ENCODE measurements at regions not wholly inside any gene's neighbourhood (a gene's known extent, or its start where the extent isn't known, plus 50 kb on each side); places are given as distances from the start of the nearest gene placed in this dataset.

DNA sequence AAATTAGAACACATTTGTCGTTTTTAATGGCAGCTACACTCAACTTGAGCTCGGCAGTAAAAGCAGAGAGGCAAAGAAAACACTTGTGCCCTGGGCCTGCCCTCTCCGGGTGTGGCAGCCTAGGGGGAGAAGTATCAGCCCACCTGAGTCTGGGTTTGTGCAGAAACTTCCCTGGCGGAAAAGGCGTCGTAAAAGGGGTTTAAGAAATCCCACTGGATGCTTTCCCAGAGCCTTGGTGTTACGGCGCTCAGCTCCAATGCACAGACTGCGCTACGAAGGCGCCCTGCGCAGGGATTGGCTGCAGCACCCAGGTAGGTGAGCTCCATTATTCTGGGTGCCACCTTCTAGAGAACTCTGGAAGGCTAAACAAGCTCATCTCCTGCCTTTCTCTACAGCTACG lies 461.5 kb upstream of the NR2F2 start:
- H3K4me3 ChIP-seq (ENCODE audit: extremely low read depth in 1 of 4, insufficient read depth in 2 of 4, low read depth in 3 of 4, low read length in 4 of 4) = no peak overlapping the region
- H4K5ac ChIP-seq (ENCODE audit: insufficient read length, low read depth, low read length) = no peak overlapping the region
- H3K27ac ChIP-seq (ENCODE audit: low read depth, low read length) = no peak overlapping the region
- no peaks in the 10 kb centered on the region for H3K27me3 ChIP-seq (replicated peaks in 1 of 4; ENCODE audit: control insufficient read depth in 3 of 4, extremely low read depth in 1 of 4, insufficient read depth in 3 of 4, low read length in 3 of 4)
- no peaks in the 10 kb centered on the region for H3K9me3 ChIP-seq (ENCODE audit: insufficient read depth in 2 of 2, low read depth in 1 of 2, low read length in 1 of 2)
- no peak overlapping the region for H2AK5ac ChIP-seq (ENCODE audit: low read depth, low read length)
- H3K23me2 ChIP-seq (ENCODE audit: low read depth, low read length) = no peaks in the 10 kb centered on the region
- 0 out of 2 replicates have a peak overlapping the region, but pooled peaks have one; percentile 65 for H2AFZ ChIP-seq (ENCODE audit: low read length)
- 93% methylated on average over 13 of the region's 13 CpGs; no CpG with 5 or more reads in 1 of the 2 experiments for WGBS, 2 experiments (ENCODE audit: extremely low coverage in 1 of 2, insufficient coverage in 1 of 2, insufficient read length in 1 of 2, insufficient replicate concordance in 2 of 2, low coverage in 1 of 2, low lambda C conversion rate in 2 of 2, missing lambda C conversion rate in 1 of 2)
- H3K18ac ChIP-seq (ENCODE audit: extremely low read depth, low read length) = no peak overlapping the region
- ChIA-PET POLR2A (ENCODE audit: partially characterized antibody) (no interaction called here), CTCF (ENCODE audit: partially characterized antibody) (interaction anchor here (0.9 to 1.0 kb wide), 2 partner anchors 10 to 43 kb away, joined by 3 read pairs; no protein-coding TSS in a partner anchor)
- H3K23ac ChIP-seq (ENCODE audit: insufficient read length) = no peak overlapping the region
- no peaks in the 10 kb centered on the region for H3K79me2 ChIP-seq (ENCODE audit: control insufficient read depth in 1 of 2, insufficient read depth in 2 of 2, low read length in 2 of 2)
- no peak for DNase-seq (ENCODE audit: low read depth in 1 of 2, low spot score in 2 of 2)
- no peak overlapping the region for H3K9ac ChIP-seq (replicated peaks in 1 of 4; ENCODE audit: extremely low read depth in 1 of 4, low read depth in 3 of 4, low read length in 3 of 4)
- no peak for FAIRE-seq
- H3K36me3 ChIP-seq (ENCODE audit: control insufficient read depth in 2 of 4, insufficient read depth in 4 of 4, low read length in 3 of 4) = no peaks in the 10 kb centered on the region
- H3K4me1 ChIP-seq (replicated peaks in 1 of 4; ENCODE audit: control insufficient read depth in 3 of 4, insufficient read depth in 4 of 4, low read length in 3 of 4) = peaks cover 0 to 3% (median 0%) of the 10 kb centered on the region in 4 experiments; a peak in 1 of 7 replicates
- H2BK20ac ChIP-seq (ENCODE audit: low read length) = no peak overlapping the region
- H4K20me1 ChIP-seq (replicated peaks in 1 of 2; ENCODE audit: control insufficient read depth in 1 of 2, insufficient read depth in 2 of 2, low read length in 2 of 2) = no peaks in the 10 kb centered on the region
- no peak overlapping the region for H2BK5ac ChIP-seq (ENCODE audit: low read depth, low read length)
- no peak overlapping the region for H3K14ac ChIP-seq (ENCODE audit: insufficient read length)
- no peak overlapping the region for H2BK15ac ChIP-seq (ENCODE audit: low read length)
- H3K4ac ChIP-seq (replicated peaks; ENCODE audit: insufficient read length, low read depth, low read length) = no peak overlapping the region
- H3K56ac ChIP-seq (replicated peaks; ENCODE audit: insufficient read length, low read depth, low read length) = no peak overlapping the region
- H2BK120ac ChIP-seq (replicated peaks; ENCODE audit: low read depth, low read length) = no peak overlapping the region
- no peak overlapping the region for H4K91ac ChIP-seq (replicated peaks; ENCODE audit: insufficient read length, low read length)
- H2BK12ac ChIP-seq (ENCODE audit: low read depth, low read length) = no peak overlapping the region
- H3K4me2 ChIP-seq (ENCODE audit: insufficient read depth in 1 of 2, low read depth in 2 of 2, low read length in 2 of 2) = no peak overlapping the region
- TF ChIP-seq SAP30 (IDR thresholded peaks at IDR 0.05; ENCODE audit: insufficient read depth, insufficient replicate concordance, low read length) (no peak), POLR2A (IDR thresholded peaks at IDR 0.05; ENCODE audit: control extremely low read depth in 1 of 2, low read depth in 2 of 2, low read length in 2 of 2) (no peak), TAF7 (optimal IDR thresholded peaks at IDR 0.05; ENCODE audit: borderline replicate concordance, low read depth, low read length) (no peak), RNF2 (IDR thresholded peaks at IDR 0.05; ENCODE audit: borderline replicate concordance, low read depth, low read length, missing control alignments, poor library complexity, severe bottlenecking) (no peak), SP2 (IDR thresholded peaks at IDR 0.05; ENCODE audit: low read length) (no peak), EP300 (IDR thresholded peaks at IDR 0.05; ENCODE audit: borderline replicate concordance in 1 of 2, low read depth in 2 of 2, low read length in 2 of 2) (no peak), KDM4A (IDR thresholded peaks at IDR 0.05; ENCODE audit: low read depth, low read length, severe bottlenecking) (no peak)
- TF ChIP-seq, protein P1, sequence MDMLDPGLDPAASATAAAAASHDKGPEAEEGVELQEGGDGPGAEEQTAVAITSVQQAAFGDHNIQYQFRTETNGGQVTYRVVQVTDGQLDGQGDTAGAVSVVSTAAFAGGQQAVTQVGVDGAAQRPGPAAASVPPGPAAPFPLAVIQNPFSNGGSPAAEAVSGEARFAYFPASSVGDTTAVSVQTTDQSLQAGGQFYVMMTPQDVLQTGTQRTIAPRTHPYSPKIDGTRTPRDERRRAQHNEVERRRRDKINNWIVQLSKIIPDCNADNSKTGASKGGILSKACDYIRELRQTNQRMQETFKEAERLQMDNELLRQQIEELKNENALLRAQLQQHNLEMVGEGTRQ (IDR thresholded peaks at IDR 0.05; ENCODE audit: low read length) = no peak
- no peak overlapping the region for H4K8ac ChIP-seq (ENCODE audit: extremely low read depth, insufficient read depth, low read length)
- no peaks in the 10 kb centered on the region for H3K79me1 ChIP-seq (ENCODE audit: low read depth, low read length)

Data from H1 (cell line).